CD4-positive, alpha-beta T cell treated with Interleukin-2 at 100 ng/mL for 4 hours (primary cell): ENCODE measurements at regions not wholly inside any gene's neighbourhood (a gene's known extent, or its start where the extent isn't known, plus 50 kb on each side); places are given as distances from the start of the nearest gene placed in this dataset.

Source experiments
- DNase-seq: peaks from one replicate; pipeline ENCODE4 v3.0.0-alpha.2; 2020; ENCODE audit warnings: low spot score

DNA sequence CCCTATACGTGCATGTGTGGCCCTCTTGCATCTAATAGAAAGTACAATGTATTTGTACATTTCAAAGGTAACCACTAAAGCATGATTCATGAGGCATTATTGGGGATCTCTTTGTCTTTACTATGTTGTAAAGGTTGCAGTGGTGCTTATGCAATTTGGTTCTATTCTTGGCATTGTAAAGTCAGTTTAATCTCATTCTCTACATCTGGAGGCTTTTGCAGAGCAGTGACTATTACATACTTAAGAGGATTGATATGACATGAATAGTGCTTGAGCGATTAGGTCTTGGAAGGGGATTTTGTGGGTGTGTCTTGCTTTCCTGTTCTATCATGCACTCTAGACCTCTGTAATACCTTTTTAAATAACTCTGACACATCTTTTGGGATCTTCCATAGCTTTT is 610.0 kb downstream of the EFNB2 start:
- DNase-seq: no peak

DNA sequence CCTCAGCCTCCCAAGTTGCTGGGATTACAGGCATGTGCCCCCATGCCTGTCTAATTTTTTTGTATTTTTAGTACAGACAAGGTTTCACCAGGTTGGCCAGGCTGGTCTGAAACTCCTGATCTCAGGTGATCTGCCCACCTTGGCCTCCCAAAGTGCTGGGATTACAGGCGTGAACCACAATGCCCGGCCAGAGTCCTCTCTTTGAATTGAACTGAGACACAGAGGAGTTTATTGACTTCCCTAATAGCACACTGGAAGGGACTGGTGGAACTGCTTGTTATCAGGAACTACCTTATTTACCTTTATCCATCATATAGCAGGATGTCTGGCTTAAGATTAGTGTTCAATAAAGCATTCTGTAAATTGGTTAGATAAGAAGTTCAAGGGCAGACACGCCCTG is 613.8 kb downstream of the EFNB2 start:
- no peak for DNase-seq

DNA sequence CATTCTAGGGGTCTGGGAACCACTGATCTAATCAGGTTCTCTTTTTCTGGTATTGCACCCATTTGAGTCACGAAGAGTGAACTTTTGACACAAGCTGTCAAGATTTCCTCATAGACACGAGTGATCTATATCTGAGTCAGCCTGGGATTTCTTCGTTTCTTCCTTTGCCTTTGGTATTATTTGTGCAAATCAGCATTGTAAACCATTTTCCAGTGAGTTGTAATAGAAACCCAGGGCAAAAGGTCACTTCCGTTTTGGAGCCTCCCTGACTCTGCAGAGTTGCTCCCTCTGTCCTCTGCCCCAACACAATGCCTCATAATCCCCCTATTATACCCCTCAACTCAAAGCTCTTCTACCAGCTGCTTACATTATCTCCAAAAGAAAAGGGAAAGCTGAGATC is 615.1 kb downstream of the EFNB2 start:
- DNase-seq: no peak

DNA sequence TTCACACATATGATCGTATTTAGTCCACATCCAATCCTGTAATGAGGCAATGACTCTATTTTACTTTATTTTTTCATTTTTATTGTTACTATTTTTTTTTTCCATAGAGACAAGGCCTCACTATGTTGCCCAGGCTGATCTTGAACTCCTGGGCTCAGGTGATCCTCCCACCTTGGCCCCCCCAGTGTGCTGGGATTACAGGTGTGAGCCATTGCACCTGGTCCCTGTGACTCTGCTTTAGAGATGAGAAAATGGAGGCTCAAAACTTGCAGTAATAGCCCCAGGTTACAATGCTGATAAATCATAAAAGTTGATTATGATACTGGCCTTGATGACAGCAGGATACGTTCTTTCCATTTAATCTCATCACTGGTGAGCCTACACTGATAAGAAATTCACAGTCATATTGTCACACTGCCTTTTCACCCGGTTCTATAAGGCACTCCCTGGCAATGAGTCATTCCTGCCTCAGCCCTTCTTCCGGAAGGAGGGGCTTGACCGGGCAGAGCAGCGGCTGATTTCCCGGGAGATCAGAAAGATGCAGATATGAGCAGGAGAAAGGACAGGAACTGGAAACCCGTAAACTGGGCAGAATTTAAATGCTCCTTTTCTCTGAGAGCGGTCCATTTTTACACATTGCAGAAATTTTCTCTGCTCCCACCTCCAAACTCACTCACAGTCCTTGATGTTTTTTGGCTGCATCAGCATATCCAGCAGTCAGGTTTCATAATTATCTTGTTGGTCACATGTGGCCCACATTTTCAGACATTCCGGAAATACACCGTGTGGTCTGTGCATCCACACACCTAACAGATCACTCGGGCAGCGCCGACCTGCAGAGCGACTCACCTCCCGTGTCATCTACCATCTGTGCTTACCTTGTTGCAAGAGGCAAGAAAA is 616.4 kb downstream of the EFNB2 start:
- DNase-seq: no peak

DNA sequence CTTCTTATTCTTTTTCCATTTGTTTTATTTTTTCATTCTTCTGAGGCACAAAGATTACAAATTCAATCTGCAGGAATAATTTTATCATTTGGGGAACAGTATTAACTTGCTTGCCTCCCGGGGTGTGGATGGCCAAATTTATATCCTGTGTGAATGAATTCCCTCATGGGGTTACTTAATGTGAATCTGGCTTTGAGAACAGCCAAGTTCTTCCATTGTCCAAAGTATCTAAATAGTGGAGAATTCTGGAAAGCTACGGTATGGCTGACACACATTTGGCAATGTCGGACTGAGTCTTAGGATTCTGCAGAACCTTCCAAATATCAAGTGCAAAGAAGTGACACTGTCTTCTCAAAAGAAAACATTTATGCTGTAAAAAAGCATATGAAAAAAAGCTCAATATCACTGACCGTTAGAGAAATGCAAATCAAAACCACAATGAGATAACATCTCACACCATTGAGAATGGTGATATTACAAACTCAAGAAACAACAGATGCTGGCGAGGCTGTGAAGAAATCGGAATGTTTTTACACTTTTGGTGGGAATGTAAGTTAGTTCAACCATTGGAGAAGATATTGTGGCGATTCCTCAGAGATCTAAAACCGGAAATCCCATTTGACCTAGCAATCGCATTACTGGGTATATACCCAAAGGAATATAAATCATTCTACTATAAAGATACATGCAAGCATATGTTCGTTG is 620.2 kb downstream of the EFNB2 start:
- DNase-seq: no peak

DNA sequence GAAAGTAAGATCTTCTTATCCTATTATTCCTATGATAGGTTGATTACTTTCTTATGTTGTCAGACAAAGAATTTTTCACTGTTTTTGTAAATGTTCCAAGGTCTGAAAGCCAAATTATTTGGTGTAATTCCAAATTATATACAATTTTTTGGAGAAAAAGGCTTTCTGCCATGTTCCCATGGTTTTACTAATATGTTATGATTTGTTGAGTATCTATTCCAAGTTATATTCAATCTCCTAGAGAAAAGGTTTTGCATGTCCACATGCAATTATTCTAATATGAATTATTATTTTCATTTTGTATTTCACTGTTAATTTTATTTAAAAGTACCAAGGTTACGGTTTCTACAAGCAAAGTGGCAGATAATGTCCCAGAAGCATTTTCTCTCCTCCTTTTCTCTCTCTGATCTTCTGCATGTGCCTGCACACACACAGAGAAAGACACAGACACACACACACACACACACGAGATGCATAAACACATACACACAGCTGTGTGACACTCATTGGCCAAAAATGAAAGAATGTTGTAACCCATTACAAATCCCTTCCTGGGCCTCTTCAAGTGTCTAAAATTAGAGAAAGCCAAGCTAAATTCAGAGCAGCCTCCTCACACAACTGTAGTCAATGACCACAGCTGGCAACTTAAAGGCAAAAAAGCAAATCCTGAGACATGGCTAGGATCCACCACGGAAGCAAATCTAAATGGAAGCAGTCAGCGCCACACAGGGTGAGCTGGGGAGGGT is 621.0 kb downstream of the EFNB2 start:
- no peak for DNase-seq

DNA sequence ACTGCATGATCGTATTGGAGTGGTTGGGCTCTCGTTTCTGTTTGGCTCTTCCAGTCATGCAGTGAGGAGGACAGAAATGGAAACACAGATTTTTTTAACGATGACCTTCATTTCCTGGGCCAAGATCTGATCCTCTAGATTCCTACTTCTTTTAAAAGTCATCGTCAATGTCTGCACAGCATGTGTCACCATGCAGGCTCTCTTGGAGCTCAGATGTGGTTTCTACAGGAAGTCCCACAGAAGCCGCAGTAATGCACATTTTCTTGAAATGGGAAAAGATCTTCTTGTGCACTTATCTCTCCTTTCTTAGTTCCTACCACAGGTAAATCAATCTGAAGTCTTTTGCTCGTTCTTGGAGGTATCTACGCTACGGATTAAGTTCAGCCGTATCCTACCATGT is 626.9 kb downstream of the EFNB2 start:
- DNase-seq: no peak

DNA sequence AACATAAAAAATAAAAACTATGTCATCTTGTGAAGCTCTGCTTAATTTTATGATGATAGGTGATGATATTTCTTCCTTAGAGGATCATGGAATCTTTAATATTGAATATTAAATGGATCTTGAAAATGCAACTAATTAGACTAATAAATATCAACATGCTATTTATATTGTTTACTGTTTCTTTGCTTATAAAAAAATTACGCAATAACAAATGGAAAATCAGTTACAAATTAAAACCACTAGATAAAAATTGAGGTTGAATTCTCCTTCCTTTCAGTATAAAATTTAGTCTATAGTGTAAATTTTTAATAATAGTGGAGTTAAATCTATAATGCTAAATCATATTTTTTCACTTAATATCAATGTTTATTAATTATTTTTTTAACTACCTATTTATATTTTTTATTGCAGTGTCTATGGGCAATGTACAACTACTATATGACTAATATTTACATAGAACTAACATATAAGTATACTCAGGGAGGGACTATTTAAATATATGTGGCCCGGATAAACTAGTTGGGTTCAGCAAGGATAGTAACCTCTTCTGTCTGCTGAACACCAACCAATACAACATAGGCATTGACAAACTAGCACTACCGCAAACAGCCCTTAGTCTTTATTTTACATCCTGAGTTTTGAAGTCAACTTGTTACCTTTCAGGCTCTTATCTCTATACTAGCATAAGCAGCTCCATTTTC is 628.0 kb downstream of the EFNB2 start:
- DNase-seq: no peak

DNA sequence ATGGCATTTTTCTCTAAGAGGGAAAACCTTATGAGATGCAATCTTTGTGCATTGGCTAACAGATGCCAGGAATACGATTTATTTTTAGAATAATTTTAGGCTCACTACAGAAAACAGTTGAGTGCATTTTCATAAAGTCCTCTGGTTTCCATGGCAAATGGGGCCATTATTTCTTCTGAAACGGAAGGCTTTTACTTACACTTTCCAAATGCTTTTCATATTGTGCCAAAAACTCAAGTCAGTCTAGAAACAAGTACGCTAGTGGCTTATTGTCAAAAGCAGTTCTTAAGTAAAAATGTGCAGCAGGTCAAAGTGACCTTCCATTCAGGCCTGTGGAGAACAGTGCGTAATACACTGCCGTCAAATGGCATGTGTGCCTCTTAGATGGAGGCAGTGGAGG is 628.7 kb downstream of the EFNB2 start:
- no peak for DNase-seq

DNA sequence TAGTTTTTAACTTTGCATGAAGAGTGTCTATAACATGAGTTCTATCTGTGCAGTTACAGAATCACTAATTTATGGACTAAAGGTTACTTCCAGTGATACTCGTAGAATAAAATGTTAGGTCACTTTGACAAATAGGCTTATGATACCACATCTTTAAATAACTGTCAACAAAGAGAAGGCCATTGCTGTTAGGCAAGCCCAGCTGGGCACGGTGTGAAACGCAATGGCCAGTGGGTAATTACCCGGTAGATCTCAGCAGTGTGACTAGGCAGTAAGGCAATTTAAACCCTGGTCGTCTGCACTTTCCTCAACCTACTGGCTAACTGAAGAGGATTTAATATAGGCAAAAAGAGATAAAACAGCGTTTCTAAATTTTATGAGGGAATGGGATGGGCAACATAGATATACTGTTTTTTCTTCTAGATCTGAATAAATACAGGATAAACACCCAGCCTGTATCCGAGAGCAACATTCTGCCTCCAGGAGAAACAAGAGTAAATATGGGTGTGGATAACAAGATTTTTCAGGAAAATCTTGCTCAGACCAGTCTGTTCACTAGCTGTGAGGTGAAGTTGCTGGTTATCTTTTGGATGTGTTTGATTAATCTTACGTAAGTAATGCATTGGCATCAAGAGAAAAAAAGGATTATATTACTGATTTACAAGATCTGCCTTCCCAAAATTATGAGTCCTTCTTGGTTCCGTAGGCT is 631.3 kb downstream of the EFNB2 start:
- no peak for DNase-seq

DNA sequence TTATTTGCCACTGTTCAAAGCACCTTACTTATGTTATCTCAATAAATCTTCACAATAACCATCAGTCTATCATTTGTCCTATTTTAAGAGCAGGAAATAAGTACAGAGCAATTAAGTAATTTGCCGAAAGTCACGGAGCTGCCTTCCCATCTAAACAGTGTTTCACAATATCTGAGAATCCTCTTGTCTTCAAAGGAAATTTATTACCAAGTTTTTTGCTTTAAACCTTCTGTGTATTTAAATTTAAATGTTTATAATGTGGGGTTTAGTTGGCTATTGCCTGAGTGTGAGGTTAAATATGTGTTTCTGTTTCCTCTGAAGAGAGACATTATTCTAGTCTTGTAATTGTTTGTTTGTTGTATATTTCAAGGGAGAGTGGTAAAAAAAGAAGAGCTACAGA is 633.1 kb downstream of the EFNB2 start:
- DNase-seq: no peak

DNA sequence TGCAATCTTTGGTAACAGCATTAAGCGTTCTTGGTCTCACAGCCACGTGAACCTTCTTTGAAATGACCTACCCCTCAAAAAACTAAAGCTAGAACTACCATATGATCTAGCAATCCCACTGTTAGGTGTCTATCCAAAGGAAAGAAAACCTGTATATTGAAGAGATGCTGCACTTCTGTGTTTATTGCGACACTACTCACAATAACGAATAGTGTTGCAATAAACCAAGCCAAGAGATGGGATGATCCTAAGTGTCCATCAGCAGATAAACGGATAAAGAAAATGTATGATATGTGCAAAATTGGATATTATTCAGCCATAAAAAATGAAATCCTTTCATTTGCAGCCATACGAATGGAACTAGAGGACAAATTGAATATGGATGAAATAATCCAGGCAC is 637.9 kb downstream of the EFNB2 start:
- DNase-seq: no peak

DNA sequence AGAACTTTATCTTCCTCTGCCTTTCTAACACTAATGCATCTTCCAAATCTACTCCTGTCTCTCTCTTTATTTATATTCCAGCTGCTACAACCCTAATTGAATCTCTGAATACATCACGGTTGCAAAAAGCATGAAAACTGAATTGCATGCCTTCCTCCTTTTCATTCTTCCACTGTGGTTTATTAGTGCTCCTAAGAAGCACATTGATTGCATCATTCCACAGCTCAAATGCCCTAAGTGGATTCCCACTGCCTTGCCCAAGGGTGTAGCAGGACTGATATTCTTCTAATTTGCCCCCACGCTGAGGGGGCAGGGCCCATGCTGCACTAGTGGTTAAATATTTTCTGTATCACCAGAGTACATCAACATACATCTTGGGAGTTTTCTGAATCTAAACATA is 640.8 kb downstream of the EFNB2 start:
- no peak for DNase-seq

DNA sequence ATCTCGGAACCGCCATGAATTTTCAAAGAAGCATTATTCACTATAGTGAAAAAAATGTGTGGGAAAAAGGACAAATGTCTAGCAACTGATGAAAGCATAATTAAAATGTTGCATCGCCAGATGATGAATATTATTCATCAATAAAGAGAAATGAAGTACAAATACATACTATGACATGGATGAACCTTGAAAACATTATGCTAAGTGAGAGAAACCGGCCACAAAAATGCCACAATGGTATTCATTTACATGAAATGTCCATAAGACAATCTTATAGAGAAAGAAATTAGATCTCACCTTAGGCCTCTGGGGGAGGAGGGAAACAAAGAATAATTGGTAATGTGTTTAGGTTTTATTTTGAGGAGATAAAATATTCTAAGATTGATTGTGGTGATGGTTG is 645.0 kb downstream of the EFNB2 start:
- DNase-seq: no peak

DNA sequence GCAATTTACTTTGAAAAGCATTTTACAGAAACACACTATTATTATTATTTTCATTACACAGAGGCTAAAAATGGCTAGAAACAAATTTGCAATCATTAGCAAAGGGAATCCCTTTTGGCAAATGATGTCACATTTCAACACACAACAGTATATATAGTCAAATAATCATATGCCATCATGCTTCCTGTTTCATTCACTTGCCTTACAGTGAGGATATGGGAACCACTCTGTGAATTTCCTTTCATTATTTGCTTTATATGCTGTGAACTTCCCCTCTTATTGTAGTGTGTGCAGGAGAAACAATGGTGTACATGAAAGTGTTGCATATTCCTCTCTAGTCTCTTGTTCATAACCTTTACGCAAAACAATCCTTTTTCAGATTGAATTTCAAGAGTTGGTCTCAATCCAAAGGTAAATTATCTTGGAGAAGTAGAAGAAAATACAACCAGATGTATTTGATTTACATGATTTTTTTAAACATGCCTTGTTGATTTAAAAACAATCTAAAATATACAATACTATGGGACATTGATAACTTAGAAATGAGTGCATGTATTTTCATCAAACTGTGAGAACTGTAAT is 657.3 kb downstream of the EFNB2 start:
- no peak for DNase-seq

DNA sequence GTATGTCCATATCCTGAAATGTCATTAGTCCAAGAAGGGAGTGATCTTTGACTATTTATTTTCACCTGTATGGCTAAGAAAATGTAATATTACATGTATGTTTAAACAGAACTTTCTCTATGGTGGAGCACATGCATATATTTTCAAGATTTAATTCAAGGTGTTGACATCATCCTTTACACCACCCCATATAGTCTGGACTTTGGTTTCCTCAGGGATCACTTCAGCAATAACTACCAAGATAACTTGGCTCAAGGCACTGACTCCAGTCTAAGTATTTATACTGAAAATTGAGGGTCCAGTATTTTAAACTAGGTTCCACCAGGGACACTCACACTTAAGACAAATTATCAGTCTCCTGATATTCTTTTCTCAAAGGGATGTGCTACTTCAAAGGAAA is 660.6 kb downstream of the EFNB2 start:
- no peak for DNase-seq

DNA sequence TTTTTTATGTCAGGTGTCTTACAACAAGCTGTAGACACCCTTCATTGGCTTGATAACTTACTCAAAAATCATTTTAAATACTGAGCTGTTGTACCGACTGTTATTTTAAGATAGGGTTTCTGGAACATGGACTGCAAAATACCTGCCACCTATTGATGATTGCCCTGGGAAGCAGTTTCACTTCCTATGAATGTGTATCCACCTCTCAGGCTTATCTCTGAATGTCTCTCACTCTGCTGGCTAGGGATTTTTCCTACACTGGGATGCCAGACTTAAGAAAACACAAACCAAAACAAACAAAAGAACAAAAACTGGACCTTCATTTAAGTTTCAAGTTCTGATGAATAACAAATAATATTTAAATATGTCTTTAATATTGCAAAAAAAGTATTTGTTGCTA is 663.7 kb downstream of the EFNB2 start:
- DNase-seq: no peak

DNA sequence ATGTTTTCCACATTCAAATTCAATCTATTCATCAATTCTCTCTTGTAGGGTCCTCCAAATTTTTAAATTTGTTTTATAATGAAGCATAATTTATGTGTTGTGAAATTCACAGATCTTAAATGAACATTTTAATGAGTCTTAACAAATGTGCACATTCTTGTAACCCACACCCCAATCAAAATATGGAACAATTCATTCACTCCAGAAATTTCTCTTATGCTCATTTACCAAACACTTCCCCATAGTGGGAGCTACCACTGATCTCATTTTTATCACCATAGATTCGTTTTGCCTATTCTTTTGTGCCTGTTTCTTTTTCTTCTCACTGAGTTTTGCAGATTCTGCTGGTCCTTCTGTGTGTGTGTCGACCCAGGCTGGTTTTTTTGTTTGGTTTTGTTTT is 664.1 kb downstream of the EFNB2 start:
- no peak for DNase-seq

DNA sequence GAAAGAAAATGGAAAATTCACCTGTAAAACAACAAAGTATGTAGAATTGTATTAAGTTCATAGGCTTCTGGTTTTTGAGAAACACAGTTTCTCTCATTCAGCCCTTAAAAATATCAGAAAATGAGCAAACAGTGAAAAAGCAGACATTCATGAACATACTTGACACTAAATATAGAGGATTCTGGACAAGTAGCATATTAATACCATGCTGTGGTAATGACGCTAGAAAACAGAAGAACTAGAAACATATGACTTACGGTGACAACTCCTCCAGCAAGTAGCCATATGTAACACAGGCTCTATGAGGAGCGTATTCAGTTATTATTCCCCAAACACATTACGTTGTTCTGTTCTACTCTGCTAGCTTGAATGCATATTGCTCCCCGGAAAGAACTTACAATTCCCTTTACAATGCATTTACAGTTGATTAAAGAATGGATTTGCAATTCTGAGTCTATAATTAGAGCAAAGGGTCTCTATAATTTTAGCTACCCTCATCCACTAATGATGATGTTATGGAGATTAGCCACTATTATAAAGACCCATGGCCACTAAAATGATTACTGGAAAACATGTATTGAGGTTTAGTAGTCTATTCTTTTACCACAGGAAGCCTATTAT is 672.1 kb downstream of the EFNB2 start:
- DNase-seq: no peak

DNA sequence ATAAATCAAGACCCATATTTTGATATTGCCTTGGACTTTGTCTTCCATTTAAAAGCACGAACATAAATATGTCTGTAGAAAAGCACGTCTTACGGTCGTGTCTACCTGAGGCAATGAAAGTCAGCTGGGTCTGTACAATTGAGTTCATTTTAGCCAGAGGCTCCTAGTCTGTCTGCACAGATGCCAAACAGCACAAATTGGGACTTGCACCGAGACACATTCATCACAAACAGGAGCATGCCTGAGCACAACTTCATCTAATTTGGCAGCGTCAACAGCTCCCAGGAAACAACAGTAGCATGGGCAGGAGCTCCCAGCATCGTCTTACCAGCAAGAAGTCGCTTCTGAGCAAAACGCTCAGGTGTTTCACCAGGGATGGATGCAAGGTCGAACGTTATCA is 687.0 kb downstream of the EFNB2 start:
- no peak for DNase-seq
